Parathyroid adenoma (tissue), 2 donors: ENCODE measurements at regions not wholly inside any gene's neighbourhood (a gene's known extent, or its start where the extent isn't known, plus 50 kb on each side); places are given as distances from the start of the nearest gene placed in this dataset.

Source experiments
- H2AFZ ChIP-seq: fragments of 300-600 bp; sonication (generic); one replicate; pipeline ENCODE4 v1.7.0; 2017; ENCODE audit warnings: antibody characterized with exemption, mild to moderate bottlenecking
- H3K27ac ChIP-seq: fragments of 300-600 bp; sonication (generic); one replicate; pipeline ENCODE4 v1.7.0; 2017
- H3K27me3 ChIP-seq: fragments of 300-600 bp; sonication (generic); one replicate; pipeline ENCODE4 v1.7.0; 2017; ENCODE audit warnings: low read length; ENCODE audit not compliant: control insufficient read depth, insufficient read depth
- H3K36me3 ChIP-seq: fragments of 300-600 bp; sonication (generic); one replicate; pipeline ENCODE4 v1.7.0; 2017; ENCODE audit warnings: low read length; ENCODE audit not compliant: control insufficient read depth, insufficient read depth
- H3K4me1 ChIP-seq: fragments of 300-600 bp; sonication (generic); one replicate; pipeline ENCODE4 v1.7.0; 2017; ENCODE audit warnings: control low read depth
- H3K4me2 ChIP-seq: fragments of 300-600 bp; sonication (generic); one replicate; pipeline ENCODE4 v1.7.0; 2017; ENCODE audit warnings: low read length
- H3K4me3 ChIP-seq: fragments of 300-600 bp; sonication (generic); one replicate; pipeline ENCODE4 v1.7.0; 2017; ENCODE audit warnings: low read depth, low read length
- H3K79me2 ChIP-seq: fragments of 300-600 bp; sonication (generic); one replicate; pipeline ENCODE4 v1.7.0; 2017; ENCODE audit warnings: control low read depth
- H3K9ac ChIP-seq: fragments of 300-600 bp; sonication (generic); one replicate; pipeline ENCODE4 v1.7.0; 2017; ENCODE audit warnings: mild to moderate bottlenecking
- H3K9me3 ChIP-seq: fragments of 300-600 bp; sonication (generic); one replicate; pipeline ENCODE4 v1.7.0; 2017; ENCODE audit warnings: low read length; ENCODE audit not compliant: control insufficient read depth
- CTCF ChIP-seq: fragments of 300-600 bp; sonication (generic); IDR thresholded peaks from one replicate; pipeline ENCODE4 v1.7.0; 2017; ENCODE audit warnings: antibody characterized with exemption, mild to moderate bottlenecking
- donor health status: primary hyperparathyroidism.

- Histone ChIP-seq H3K4me2 (no peak overlapping the region), H3K4me3 (no peak overlapping the region), H3K27ac (peak overlapping the region; percentile 63), H3K27me3 (no peaks in the 10 kb centered on the region), H3K9ac (no peak overlapping the region), H3K79me2 (no peaks in the 10 kb centered on the region), H3K9me3 (no peaks in the 10 kb centered on the region), H3K36me3 (no peaks in the 10 kb centered on the region), H3K4me1 (peaks cover 8% of the 10 kb centered on the region), H2AFZ (no peak overlapping the region)
- TF ChIP-seq CTCF = no peak
These were observed 120.3 kb upstream of the SERTM1 start for GRCh38 chr13:36553491-36553890.

- no peak for TF ChIP-seq CTCF
- H3K4me2 ChIP-seq = no peak overlapping the region
- H3K9me3 ChIP-seq = no peaks in the 10 kb centered on the region
- no peak overlapping the region for H3K9ac ChIP-seq
- H2AFZ ChIP-seq = no peak overlapping the region
- H3K27ac ChIP-seq = no peak overlapping the region
- no peak overlapping the region for H3K4me3 ChIP-seq
- H3K27me3 ChIP-seq = no peaks in the 10 kb centered on the region
- H3K4me1 ChIP-seq = peaks cover 12% of the 10 kb centered on the region
- no peaks in the 10 kb centered on the region for H3K36me3 ChIP-seq
- H3K79me2 ChIP-seq = no peaks in the 10 kb centered on the region
These were observed 118.5 kb upstream of the SERTM1 start for GRCh38 chr13:36555151-36555986.

GRCh38 chr13:36559375-36559774 lies 114.4 kb upstream of the SERTM1 start:
- Histone ChIP-seq H3K9me3 (no peaks in the 10 kb centered on the region), H2AFZ (peak overlapping the region; percentile 17), H3K4me1 (peaks cover 7% of the 10 kb centered on the region), H3K9ac (no peak overlapping the region), H3K4me2 (peak overlapping the region; percentile 7), H3K36me3 (no peaks in the 10 kb centered on the region), H3K79me2 (no peaks in the 10 kb centered on the region), H3K27ac (no peak overlapping the region), H3K27me3 (no peaks in the 10 kb centered on the region), H3K4me3 (no peak overlapping the region)
- no peak for TF ChIP-seq CTCF

GRCh38 chr13:36567485-36567884 lies 106.3 kb upstream of the SERTM1 start:
- Histone ChIP-seq H3K27me3 (no peaks in the 10 kb centered on the region), H3K4me3 (no peak overlapping the region), H3K4me1 (no peaks in the 10 kb centered on the region), H3K9ac (no peak overlapping the region), H3K27ac (no peak overlapping the region), H3K9me3 (no peaks in the 10 kb centered on the region), H3K79me2 (no peaks in the 10 kb centered on the region), H2AFZ (no peak overlapping the region), H3K4me2 (no peak overlapping the region), H3K36me3 (no peaks in the 10 kb centered on the region)
- TF ChIP-seq CTCF = no peak

GRCh38 chr13:36570489-36570888 lies 103.3 kb upstream of the SERTM1 start:
- H2AFZ ChIP-seq = no peak overlapping the region
- H3K27ac ChIP-seq = no peak overlapping the region
- no peaks in the 10 kb centered on the region for H3K9me3 ChIP-seq
- no peak for TF ChIP-seq CTCF
- no peak overlapping the region for H3K4me2 ChIP-seq
- H3K27me3 ChIP-seq = no peaks in the 10 kb centered on the region
- H3K4me1 ChIP-seq = no peaks in the 10 kb centered on the region
- no peaks in the 10 kb centered on the region for H3K79me2 ChIP-seq
- H3K9ac ChIP-seq = no peak overlapping the region
- no peak overlapping the region for H3K4me3 ChIP-seq
- no peaks in the 10 kb centered on the region for H3K36me3 ChIP-seq
